ENCODE measurements at regions not wholly inside any gene's neighbourhood (a gene's known extent, or its start where the extent isn't known, plus 50 kb on each side); places are given as distances from the start of the nearest gene placed in this dataset.

- BruUV-seq (replicated peaks), result no TSS peak
- Histone ChIP-seq H3K36me3 (ENCODE audit: control insufficient read depth in 2 of 2, extremely low read depth in 1 of 2, insufficient read depth in 2 of 2, low read length in 2 of 2) (no peaks in the 10 kb centered on the region), H3K9ac (replicated peaks; ENCODE audit: extremely low read depth, insufficient read depth, low read length) (no peak overlapping the region), H3K4me1 (ENCODE audit: control insufficient read depth, extremely low read depth, insufficient read depth, low read length) (no peaks in the 10 kb centered on the region), H3K27ac (ENCODE audit: insufficient read depth, low read depth, low read length) (no peak overlapping the region), H3K9me1 (replicated peaks; ENCODE audit: control insufficient read depth, extremely low read depth, insufficient read depth, low read length) (no peaks in the 10 kb centered on the region), H3K4me2 (ENCODE audit: insufficient read depth, low read length) (no peak overlapping the region), H3K9me3 (replicated peaks; ENCODE audit: control insufficient read depth, insufficient read depth, low read length) (peaks cover 2% of the 10 kb centered on the region), H3K4me3 (replicated peaks in 1 of 3; ENCODE audit: insufficient read depth in 1 of 3, low read depth in 1 of 3, low read length in 3 of 3) (no peak overlapping the region), H4K20me1 (replicated peaks; ENCODE audit: control insufficient read depth, extremely low read depth, insufficient read depth, low read length) (no peaks in the 10 kb centered on the region), H3K27me3 (ENCODE audit: control insufficient read depth in 2 of 2, insufficient read depth in 2 of 2, low read length in 2 of 2) (no peaks in the 10 kb centered on the region), H3K79me2 (ENCODE audit: control insufficient read depth, insufficient read depth, low read length) (no peaks in the 10 kb centered on the region), H2AFZ (ENCODE audit: low read depth, low read length) (no peak overlapping the region)
- CTCF ChIA-PET, result no interaction called here
- dilution Hi-C loops (cut with MboI; ENCODE audit: extremely low pct_ligation_motif_present, low sequenced_read_pairs), result no loop called here
- TF ChIP-seq FOS (IDR thresholded peaks at IDR 0.05; ENCODE audit: borderline replicate concordance, insufficient read depth, low read length) (no peak), CTCF (IDR thresholded peaks at IDR 0.05; ENCODE audit: extremely low read depth in 1 of 2, insufficient read depth in 1 of 2, low read depth in 1 of 2, low read length in 2 of 2) (no peak), JUN (IDR thresholded peaks at IDR 0.05; ENCODE audit: borderline replicate concordance, insufficient read depth, insufficient read length, low read depth) (no peak), EZH2 (IDR thresholded peaks at IDR 0.05; ENCODE audit: borderline replicate concordance, low read depth, low read length, severe bottlenecking) (no peak), POLR2AphosphoS5 (IDR thresholded peaks at IDR 0.05; ENCODE audit: insufficient read depth, low read depth, low read length) (no peak), GATA2 (IDR thresholded peaks at IDR 0.05; ENCODE audit: insufficient read depth, insufficient read length, low read depth, low read length) (no peak), MYC (IDR thresholded peaks at IDR 0.05; ENCODE audit: low read depth, low read length) (no peak), MAX (IDR thresholded peaks at IDR 0.05; ENCODE audit: insufficient read depth, insufficient read length) (no peak), POLR2A (IDR thresholded peaks at IDR 0.05; ENCODE audit: low read depth, low read length) (no peak)
- intact Hi-C loops (cut with micrococcal nuclease), result no loop called here
- FAIRE-seq, result no peak
- POLR2A ChIA-PET, result no interaction called here
- DNase-seq (ENCODE audit: low read depth, low spot score), result no peak
Observed at GRCh38 chr7:156104501-156105336, 292.5 kb upstream of the SHH start.
